ENCODE measurements at regions not wholly inside any gene's neighbourhood (a gene's known extent, or its start where the extent isn't known, plus 50 kb on each side); places are given as distances from the start of the nearest gene placed in this dataset.
A peak's percentile ranks its signal among the peaks of the same experiment; 100 is the strongest.

GRCh38 chr10:123579675-123580074 lies 86.5 kb upstream of the GPR26 start:
- TF ChIP-seq POU2F2 (IDR thresholded peaks at IDR 0.05; ENCODE audit: low read depth, low read length): no peak
- no peak for TF ChIP-seq POLR2AphosphoS5 (IDR thresholded peaks at IDR 0.05; ENCODE audit: low read depth, low read length)
- no peak for TF ChIP-seq PAX5 (IDR thresholded peaks at IDR 0.05; ENCODE audit: insufficient read depth, low read length, severe bottlenecking)
- TF ChIP-seq TAF1 (IDR thresholded peaks at IDR 0.05; ENCODE audit: low read depth, low read length): no peak
- no peak for TF ChIP-seq SPI1 (IDR thresholded peaks at IDR 0.05; ENCODE audit: low read depth, low read length)
- TF ChIP-seq POLR2A (IDR thresholded peaks at IDR 0.05; ENCODE audit: low read depth, low read length): no peak
- no peak for DNase-seq (ENCODE audit: insufficient read length, low spot score)
- FAIRE-seq: no peak

- DNase-seq (ENCODE audit: insufficient read length, low spot score): no peak
- no peak for FAIRE-seq
- TF ChIP-seq POLR2AphosphoS5 (IDR thresholded peaks at IDR 0.05; ENCODE audit: low read depth, low read length) (no peak), POU2F2 (IDR thresholded peaks at IDR 0.05; ENCODE audit: low read depth, low read length) (no peak), TAF1 (IDR thresholded peaks at IDR 0.05; ENCODE audit: low read depth, low read length) (no peak)
Observed at GRCh38 chr10:123580426-123580825, 85.7 kb upstream of the GPR26 start.

GRCh38 chr10:123581656-123582055 lies 84.5 kb upstream of the GPR26 start:
- TF ChIP-seq POLR2AphosphoS5 (IDR thresholded peaks at IDR 0.05; ENCODE audit: low read depth, low read length): no peak
- no peak for TF ChIP-seq POLR2A (IDR thresholded peaks at IDR 0.05; ENCODE audit: low read depth, low read length)
- no peak for TF ChIP-seq SPI1 (IDR thresholded peaks at IDR 0.05; ENCODE audit: low read depth, low read length)
- TF ChIP-seq POU2F2 (IDR thresholded peaks at IDR 0.05; ENCODE audit: low read depth, low read length): no peak
- TF ChIP-seq PAX5 (IDR thresholded peaks at IDR 0.05; ENCODE audit: insufficient read depth, low read length, severe bottlenecking): no peak
- no peak for TF ChIP-seq TAF1 (IDR thresholded peaks at IDR 0.05; ENCODE audit: low read depth, low read length)
- peak; percentile 9 for FAIRE-seq
- DNase-seq (ENCODE audit: insufficient read length, low spot score): no peak

- DNase-seq (ENCODE audit: insufficient read length, low spot score) (peak; percentile 66), FAIRE-seq (peak; percentile 78)
- TF ChIP-seq SPI1 (IDR thresholded peaks at IDR 0.05; ENCODE audit: low read depth, low read length): no peak
- no peak for TF ChIP-seq POU2F2 (IDR thresholded peaks at IDR 0.05; ENCODE audit: low read depth, low read length)
- TF ChIP-seq PAX5 (IDR thresholded peaks at IDR 0.05; ENCODE audit: insufficient read depth, low read length, severe bottlenecking): no peak
- no peak for TF ChIP-seq TAF1 (IDR thresholded peaks at IDR 0.05; ENCODE audit: low read depth, low read length)
- TF ChIP-seq POLR2A (IDR thresholded peaks at IDR 0.05; ENCODE audit: low read depth, low read length): no peak
- TF ChIP-seq POLR2AphosphoS5 (IDR thresholded peaks at IDR 0.05; ENCODE audit: low read depth, low read length): no peak
Observed at GRCh38 chr10:123582084-123582989, 83.8 kb upstream of the GPR26 start.

GRCh38 chr10:123583639-123584418 lies 82.3 kb upstream of the GPR26 start:
- FAIRE-seq (peak; percentile 54), DNase-seq (ENCODE audit: insufficient read length, low spot score) (peak; percentile 49)
- no peak for TF ChIP-seq POLR2AphosphoS5 (IDR thresholded peaks at IDR 0.05; ENCODE audit: low read depth, low read length)

GRCh38 chr10:123584419-123584775 lies 81.8 kb upstream of the GPR26 start:
- TF ChIP-seq TAF1 (IDR thresholded peaks at IDR 0.05; ENCODE audit: low read depth, low read length) (no peak), POLR2AphosphoS5 (IDR thresholded peaks at IDR 0.05; ENCODE audit: low read depth, low read length) (no peak), POU2F2 (IDR thresholded peaks at IDR 0.05; ENCODE audit: low read depth, low read length) (no peak), PAX5 (IDR thresholded peaks at IDR 0.05; ENCODE audit: insufficient read depth, low read length, severe bottlenecking) (no peak), SPI1 (IDR thresholded peaks at IDR 0.05; ENCODE audit: low read depth, low read length) (no peak), POLR2A (IDR thresholded peaks at IDR 0.05; ENCODE audit: low read depth, low read length) (no peak)
- DNase-seq (ENCODE audit: insufficient read length, low spot score) (no peak), FAIRE-seq (no peak)

- no peak for TF ChIP-seq PAX5 (IDR thresholded peaks at IDR 0.05; ENCODE audit: insufficient read depth, low read length, severe bottlenecking)
- TF ChIP-seq SPI1 (IDR thresholded peaks at IDR 0.05; ENCODE audit: low read depth, low read length): no peak
- TF ChIP-seq POLR2A (IDR thresholded peaks at IDR 0.05; ENCODE audit: low read depth, low read length): no peak
- FAIRE-seq (no peak), DNase-seq (ENCODE audit: insufficient read length, low spot score) (no peak)
Observed at GRCh38 chr10:123585477-123586445, 80.4 kb upstream of the GPR26 start.

- FAIRE-seq (no peak), DNase-seq (ENCODE audit: insufficient read length, low spot score) (no peak)
- TF ChIP-seq TAF1 (IDR thresholded peaks at IDR 0.05; ENCODE audit: low read depth, low read length): no peak
Observed at GRCh38 chr10:123587110-123587509, 79.0 kb upstream of the GPR26 start.

- FAIRE-seq (no peak), DNase-seq (ENCODE audit: insufficient read length, low spot score) (no peak)
- no peak for TF ChIP-seq TAF1 (IDR thresholded peaks at IDR 0.05; ENCODE audit: low read depth, low read length)
- TF ChIP-seq POU2F2 (IDR thresholded peaks at IDR 0.05; ENCODE audit: low read depth, low read length): no peak
- no peak for TF ChIP-seq POLR2A (IDR thresholded peaks at IDR 0.05; ENCODE audit: low read depth, low read length)
- TF ChIP-seq PAX5 (IDR thresholded peaks at IDR 0.05; ENCODE audit: insufficient read depth, low read length, severe bottlenecking): no peak
- TF ChIP-seq POLR2AphosphoS5 (IDR thresholded peaks at IDR 0.05; ENCODE audit: low read depth, low read length): no peak
- no peak for TF ChIP-seq SPI1 (IDR thresholded peaks at IDR 0.05; ENCODE audit: low read depth, low read length)
Observed at GRCh38 chr10:123588386-123588914, 77.7 kb upstream of the GPR26 start.
